Astrocyte (in vitro differentiated cells and primary cell): ENCODE measurements at regions not wholly inside any gene's neighbourhood (a gene's known extent, or its start where the extent isn't known, plus 50 kb on each side); places are given as distances from the start of the nearest gene placed in this dataset.
"Not testable (repeated sequence)": the region's sequence is repeated elsewhere in the genome, so short reads cannot be mapped to it uniquely, and the experiment has no call there.

Experiments used
- DNase-seq: peaks from one replicate; pipeline ENCODE4 v3.0.0-alpha.2; 2010; ENCODE audit warnings: low read depth
- FAIRE-seq: peaks from 2 replicates; lab custom pipeline; 2011; peaks lifted over from hg19 to GRCh38; lab: Jason Lieb, UNC
- H2AFZ ChIP-seq: 2 replicates; pipeline ENCODE4 v1.6.0; 2012; ENCODE audit warnings: low read depth, low read length, inconsistent platforms
- H3K27ac ChIP-seq: 2 replicates; pipeline ENCODE4 v1.5.1; 2011; ENCODE audit warnings: low read depth, low read length, inconsistent platforms
- H3K27me3 ChIP-seq: 2 replicates; pipeline ENCODE4 v1.6.0; 2011; ENCODE audit warnings: low read length, inconsistent platforms; ENCODE audit not compliant: insufficient read depth
- H3K36me3 ChIP-seq: 2 replicates; pipeline ENCODE4 v1.5.1; 2011; ENCODE audit warnings: low read length, inconsistent platforms; ENCODE audit not compliant: insufficient read depth
- H3K4me1 ChIP-seq: 2 replicates; pipeline ENCODE4 v1.5.1; 2011; ENCODE audit warnings: low read length, inconsistent platforms; ENCODE audit not compliant: insufficient read depth
- H3K4me2 ChIP-seq: 2 replicates; pipeline ENCODE4 v1.6.0; 2012; ENCODE audit warnings: low read length, inconsistent platforms
- H3K4me3 ChIP-seq: 2 replicates; pipeline ENCODE4 v1.5.1; 2011; ENCODE audit warnings: low read depth, mild to moderate bottlenecking, low read length, inconsistent platforms; ENCODE audit not compliant: insufficient read depth
- H3K79me2 ChIP-seq: 2 replicates; pipeline ENCODE4 v1.6.0; 2012; ENCODE audit warnings: mild to moderate bottlenecking, low read length, inconsistent platforms; ENCODE audit not compliant: insufficient read depth
- H3K9ac ChIP-seq: 2 replicates; pipeline ENCODE4 v1.6.0; 2012; ENCODE audit warnings: mild to moderate bottlenecking, low read length, inconsistent platforms
- H3K9me3 ChIP-seq: 2 replicates; pipeline ENCODE4 v1.5.1; 2012; ENCODE audit warnings: low read depth, mild to moderate bottlenecking, low read length, inconsistent platforms; ENCODE audit not compliant: insufficient read depth
- H4K20me1 ChIP-seq: 2 replicates; pipeline ENCODE4 v1.6.0; 2012; ENCODE audit warnings: low read length, inconsistent platforms; ENCODE audit not compliant: insufficient read depth
- H3K27ac Mint-ChIP-seq: one replicate; pipeline ENCODE4 v1.8.0; 2021; ENCODE audit warnings: mild to moderate bottlenecking, mixed read lengths; ENCODE audit not compliant: unreplicated experiment
- H3K27me3 Mint-ChIP-seq: one replicate; pipeline ENCODE4 v1.8.0; 2021; ENCODE audit warnings: low read depth, mixed read lengths; ENCODE audit not compliant: unreplicated experiment
- H3K36me3 Mint-ChIP-seq: one replicate; pipeline ENCODE4 v1.8.0; 2021; ENCODE audit warnings: low read depth, mixed read lengths; ENCODE audit not compliant: unreplicated experiment
- H3K4me1 Mint-ChIP-seq: one replicate; pipeline ENCODE4 v1.8.0; 2021; ENCODE audit warnings: low read depth, mixed read lengths; ENCODE audit not compliant: unreplicated experiment
- H3K4me3 Mint-ChIP-seq: one replicate; pipeline ENCODE4 v1.8.0; 2021; ENCODE audit warnings: mild to moderate bottlenecking, moderate library complexity, mixed read lengths; ENCODE audit not compliant: unreplicated experiment
- H3K9me3 Mint-ChIP-seq: one replicate; pipeline ENCODE4 v1.8.0; 2021; ENCODE audit warnings: mild to moderate bottlenecking, mixed read lengths; ENCODE audit not compliant: unreplicated experiment

DNA sequence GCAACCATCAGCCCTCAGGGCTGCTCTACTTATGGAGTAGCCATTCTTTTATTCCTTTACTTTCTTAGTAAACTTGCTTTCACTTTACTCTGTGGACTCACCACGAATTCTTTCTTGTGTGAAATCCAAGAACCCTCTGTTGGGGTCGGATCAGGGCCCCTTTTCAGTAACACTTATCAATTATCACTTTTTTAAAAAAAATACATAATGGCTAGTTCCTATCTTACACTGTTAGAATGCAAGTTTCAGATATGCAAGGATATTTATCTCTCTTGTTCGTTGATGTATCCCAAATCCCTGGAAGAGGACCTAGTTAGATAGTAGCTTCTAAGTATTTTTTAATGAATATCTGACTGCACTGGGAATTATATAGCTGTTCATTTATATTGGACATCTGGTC lies 56.0 kb upstream of the BDP1 start:
- not testable (repeated sequence) for FAIRE-seq

DNA sequence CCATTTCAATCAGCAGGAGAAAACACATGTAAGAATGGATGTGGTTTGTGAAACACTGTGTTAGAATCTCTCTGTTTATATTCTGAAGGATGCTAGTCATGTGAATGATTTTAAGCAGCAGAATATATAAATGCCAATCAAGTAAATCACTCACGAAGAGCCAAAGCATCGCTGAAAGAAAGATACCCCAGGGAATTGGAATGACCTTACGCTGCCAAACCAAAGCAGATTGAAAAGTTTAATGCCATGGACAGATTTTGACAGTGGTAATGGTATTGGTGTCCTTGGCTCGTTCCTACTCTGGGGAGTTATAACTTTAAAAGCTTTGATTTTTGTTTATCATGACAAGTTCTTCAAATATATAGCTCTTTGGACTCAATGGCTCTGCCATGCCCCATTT lies 54.8 kb upstream of the BDP1 start:
- not testable (repeated sequence) for H3K79me2 ChIP-seq, H3K27ac Mint-ChIP-seq, H3K9ac ChIP-seq, H3K9me3 ChIP-seq, H3K4me1 ChIP-seq, H3K4me3 Mint-ChIP-seq, FAIRE-seq, H3K9me3 Mint-ChIP-seq, H2AFZ ChIP-seq, H3K27me3 ChIP-seq, H3K27ac ChIP-seq, H3K27me3 Mint-ChIP-seq, DNase-seq, H3K4me3 ChIP-seq, H3K4me2 ChIP-seq, H4K20me1 ChIP-seq, H3K36me3 ChIP-seq, H3K36me3 Mint-ChIP-seq, H3K4me1 Mint-ChIP-seq

More for the DNA sequence above, 56.0 kb upstream of the BDP1 start:
- not testable (repeated sequence) for H3K4me3 ChIP-seq, H3K9me3 ChIP-seq, H3K36me3 ChIP-seq, H3K79me2 ChIP-seq, H3K9ac ChIP-seq, H3K27me3 Mint-ChIP-seq, H3K36me3 Mint-ChIP-seq, H3K27me3 ChIP-seq, H3K27ac ChIP-seq, DNase-seq, H3K4me1 Mint-ChIP-seq, H3K4me3 Mint-ChIP-seq, H3K4me1 ChIP-seq, H2AFZ ChIP-seq, H3K27ac Mint-ChIP-seq, H3K4me2 ChIP-seq, H3K9me3 Mint-ChIP-seq, H4K20me1 ChIP-seq

DNA sequence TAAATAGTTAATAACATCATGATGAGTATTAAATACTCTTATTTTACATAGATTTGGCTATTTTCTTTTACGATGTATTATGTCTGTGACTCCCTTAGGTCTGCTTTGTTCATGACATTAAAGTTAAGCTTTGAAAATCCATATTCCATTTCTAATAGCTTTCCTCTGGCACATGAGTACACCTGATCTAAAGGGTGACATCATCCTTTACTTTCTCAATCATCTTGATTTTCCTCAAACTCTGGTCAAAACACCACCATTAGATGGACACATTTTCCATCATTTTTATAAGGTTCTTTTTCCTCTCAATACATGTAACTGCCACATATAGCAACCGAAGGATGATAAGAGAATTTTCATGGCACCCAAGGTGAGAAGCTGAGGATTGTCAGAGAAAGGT lies 54.3 kb upstream of the BDP1 start:
- H3K4me3 ChIP-seq, H3K4me1 Mint-ChIP-seq, H3K27me3 Mint-ChIP-seq, H3K4me1 ChIP-seq, FAIRE-seq, H3K27ac Mint-ChIP-seq, H3K4me2 ChIP-seq, DNase-seq, H3K27ac ChIP-seq, H3K36me3 ChIP-seq, H3K27me3 ChIP-seq, H4K20me1 ChIP-seq, H3K9ac ChIP-seq, H3K79me2 ChIP-seq, H2AFZ ChIP-seq, H3K9me3 Mint-ChIP-seq, H3K36me3 Mint-ChIP-seq, H3K9me3 ChIP-seq, H3K4me3 Mint-ChIP-seq: not testable (repeated sequence)

DNA sequence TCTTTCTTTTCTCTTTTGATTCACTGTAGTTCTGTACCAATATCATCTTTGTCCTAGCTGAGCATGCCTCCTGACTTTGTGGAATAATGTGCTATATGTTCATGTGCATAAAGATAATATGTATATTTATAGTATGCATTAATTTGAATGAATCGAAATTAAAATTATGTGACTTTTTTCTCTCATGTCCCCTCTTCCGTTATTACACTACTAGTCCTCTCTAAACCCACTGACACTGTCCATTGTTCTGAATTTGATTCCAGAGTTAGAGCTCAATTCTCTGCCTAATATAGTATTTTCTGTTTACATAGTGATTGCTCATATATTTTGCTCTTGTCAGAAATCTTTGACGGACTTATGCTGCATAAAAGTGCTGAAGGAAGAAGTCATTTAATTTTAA lies 53.9 kb upstream of the BDP1 start:
- H3K4me1 Mint-ChIP-seq, H3K4me3 Mint-ChIP-seq, DNase-seq, FAIRE-seq, H3K36me3 Mint-ChIP-seq, H4K20me1 ChIP-seq, H3K27ac Mint-ChIP-seq, H3K79me2 ChIP-seq, H3K9me3 ChIP-seq, H3K9me3 Mint-ChIP-seq, H2AFZ ChIP-seq, H3K4me3 ChIP-seq, H3K27ac ChIP-seq, H3K36me3 ChIP-seq, H3K27me3 ChIP-seq, H3K9ac ChIP-seq, H3K27me3 Mint-ChIP-seq, H3K4me2 ChIP-seq, H3K4me1 ChIP-seq: not testable (repeated sequence)

DNA sequence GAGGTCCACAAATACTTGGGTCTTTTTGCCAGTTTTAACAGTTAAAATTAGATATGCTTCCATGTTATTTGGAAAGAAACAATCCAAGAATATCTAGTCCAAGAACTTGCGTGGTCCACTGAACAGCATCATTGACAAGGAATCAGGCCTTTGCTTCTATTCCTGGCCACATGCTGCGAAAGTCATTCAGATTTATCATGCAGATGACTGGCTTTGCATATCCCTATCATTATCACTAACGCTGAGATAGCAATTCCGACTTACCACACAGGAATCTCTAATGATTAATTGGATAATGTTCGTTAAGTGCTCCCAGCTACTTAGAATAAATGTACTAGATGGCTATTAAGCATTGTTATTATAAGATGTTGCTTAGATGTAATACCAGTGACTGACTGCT lies 51.0 kb upstream of the BDP1 start:
- not testable (repeated sequence) for H3K27me3 ChIP-seq, H3K79me2 ChIP-seq, H4K20me1 ChIP-seq, H3K36me3 ChIP-seq, DNase-seq, H3K4me1 Mint-ChIP-seq, H3K27ac ChIP-seq, H3K4me3 Mint-ChIP-seq, H3K9me3 Mint-ChIP-seq, H3K9me3 ChIP-seq, H3K4me2 ChIP-seq, H3K36me3 Mint-ChIP-seq, H2AFZ ChIP-seq, H3K27ac Mint-ChIP-seq, H3K9ac ChIP-seq, H3K4me3 ChIP-seq, H3K27me3 Mint-ChIP-seq, FAIRE-seq, H3K4me1 ChIP-seq

DNA sequence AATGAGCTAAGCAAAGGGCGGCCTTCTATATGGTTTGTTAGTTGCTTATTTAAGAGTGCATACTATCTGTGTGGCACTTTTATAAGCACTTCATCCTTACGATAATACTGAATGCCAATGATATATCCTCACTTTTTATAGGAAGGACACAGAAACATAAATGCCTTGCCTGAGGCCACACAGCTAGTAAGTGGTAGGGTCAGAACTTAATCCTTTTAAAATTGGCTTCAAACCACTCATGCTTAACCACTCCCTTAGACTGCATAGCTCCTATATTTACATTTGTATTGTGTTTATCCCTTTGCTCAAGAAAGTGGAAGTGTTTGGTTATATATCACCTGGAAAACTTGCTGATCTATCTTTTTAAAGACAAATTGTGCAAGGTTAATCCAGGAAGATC lies 50.5 kb upstream of the BDP1 start:
- H3K9me3 ChIP-seq, H3K27ac Mint-ChIP-seq, H3K4me3 Mint-ChIP-seq, H3K4me1 Mint-ChIP-seq, FAIRE-seq, H4K20me1 ChIP-seq, DNase-seq, H3K4me2 ChIP-seq, H3K79me2 ChIP-seq, H3K27me3 Mint-ChIP-seq, H3K27me3 ChIP-seq, H3K36me3 ChIP-seq, H3K9ac ChIP-seq, H3K36me3 Mint-ChIP-seq, H3K4me1 ChIP-seq, H3K9me3 Mint-ChIP-seq, H2AFZ ChIP-seq, H3K4me3 ChIP-seq, H3K27ac ChIP-seq: not testable (repeated sequence)
